Activated naive CD8-positive, alpha-beta T cell (primary cell): ENCODE measurements at regions not wholly inside any gene's neighbourhood (a gene's known extent, or its start where the extent isn't known, plus 50 kb on each side); places are given as distances from the start of the nearest gene placed in this dataset.
"Not testable (repeated sequence)": the region's sequence is repeated elsewhere in the genome, so short reads cannot be mapped to it uniquely, and the experiment has no call there.

Experiments used
- H3K27ac Mint-ChIP-seq: one replicate; pipeline ENCODE4 v1.8.0; 2021; ENCODE audit warnings: mixed read lengths
- H3K27me3 Mint-ChIP-seq: one replicate; pipeline ENCODE4 v1.8.0; 2021; ENCODE audit warnings: mixed read lengths
- H3K36me3 Mint-ChIP-seq: one replicate; pipeline ENCODE4 v1.8.0; 2021; ENCODE audit warnings: mixed read lengths
- H3K4me1 Mint-ChIP-seq: one replicate; pipeline ENCODE4 v1.8.0; 2021; ENCODE audit warnings: low read depth, mixed read lengths
- H3K4me3 Mint-ChIP-seq: one replicate; pipeline ENCODE4 v1.8.0; 2021; ENCODE audit warnings: mild to moderate bottlenecking, mixed read lengths
- H3K9me3 Mint-ChIP-seq: one replicate; pipeline ENCODE4 v1.8.0; 2021; ENCODE audit warnings: low read depth, mixed read lengths

GRCh38 chr5:74519161-74519571, 121.4 kb downstream of the ENC1 start:
- Mint-ChIP-seq H3K9me3 (peaks cover 7% of the 10 kb centered on the region), H3K27ac (no peak overlapping the region), H3K4me3 (no peak overlapping the region), H3K4me1 (no peaks in the 10 kb centered on the region), H3K27me3 (peaks cover 8% of the 10 kb centered on the region), H3K36me3 (no peaks in the 10 kb centered on the region)

GRCh38 chr5:74517700-74518099, 122.8 kb downstream of the ENC1 start:
- H3K27ac Mint-ChIP-seq, result no peak overlapping the region
- no peak overlapping the region for H3K4me3 Mint-ChIP-seq
- no peaks in the 10 kb centered on the region for H3K36me3 Mint-ChIP-seq
- H3K4me1 Mint-ChIP-seq, result no peaks in the 10 kb centered on the region
- no peaks in the 10 kb centered on the region for H3K9me3 Mint-ChIP-seq
- H3K27me3 Mint-ChIP-seq, result peaks cover 8% of the 10 kb centered on the region

GRCh38 chr5:74516211-74516636, 124.3 kb downstream of the ENC1 start:
- H3K9me3 Mint-ChIP-seq, result no peaks in the 10 kb centered on the region
- no peaks in the 10 kb centered on the region for H3K36me3 Mint-ChIP-seq
- no peaks in the 10 kb centered on the region for H3K4me1 Mint-ChIP-seq
- no peak overlapping the region for H3K27ac Mint-ChIP-seq
- H3K4me3 Mint-ChIP-seq, result no peak overlapping the region
- peaks cover 6% of the 10 kb centered on the region for H3K27me3 Mint-ChIP-seq

GRCh38 chr5:74514888-74515551, 125.5 kb downstream of the ENC1 start:
- no peaks in the 10 kb centered on the region for H3K9me3 Mint-ChIP-seq
- peaks cover 6% of the 10 kb centered on the region for H3K27me3 Mint-ChIP-seq
- no peaks in the 10 kb centered on the region for H3K36me3 Mint-ChIP-seq
- no peak overlapping the region for H3K27ac Mint-ChIP-seq
- no peaks in the 10 kb centered on the region for H3K4me1 Mint-ChIP-seq
- H3K4me3 Mint-ChIP-seq, result no peak overlapping the region

GRCh38 chr5:74511770-74512169, 128.8 kb downstream of the ENC1 start:
- not testable (repeated sequence) for H3K9me3 Mint-ChIP-seq, H3K27ac Mint-ChIP-seq, H3K27me3 Mint-ChIP-seq, H3K4me1 Mint-ChIP-seq, H3K4me3 Mint-ChIP-seq, H3K36me3 Mint-ChIP-seq

- peaks cover 3% of the 10 kb centered on the region for H3K27me3 Mint-ChIP-seq
- H3K27ac Mint-ChIP-seq, result no peak overlapping the region
- no peaks in the 10 kb centered on the region for H3K36me3 Mint-ChIP-seq
- no peaks in the 10 kb centered on the region for H3K9me3 Mint-ChIP-seq
- no peaks in the 10 kb centered on the region for H3K4me1 Mint-ChIP-seq
- H3K4me3 Mint-ChIP-seq, result no peak overlapping the region
Observed at GRCh38 chr5:74510476-74511075, 130.0 kb downstream of the ENC1 start.

GRCh38 chr5:74507370-74508005, 133.0 kb downstream of the ENC1 start:
- H3K27me3 Mint-ChIP-seq, result peaks cover 1% of the 10 kb centered on the region
- H3K27ac Mint-ChIP-seq, result no peak overlapping the region
- H3K4me1 Mint-ChIP-seq, result no peaks in the 10 kb centered on the region
- no peak overlapping the region for H3K4me3 Mint-ChIP-seq
- no peaks in the 10 kb centered on the region for H3K36me3 Mint-ChIP-seq
- no peaks in the 10 kb centered on the region for H3K9me3 Mint-ChIP-seq

- H3K27ac Mint-ChIP-seq, result no peak overlapping the region
- no peaks in the 10 kb centered on the region for H3K4me1 Mint-ChIP-seq
- no peak overlapping the region for H3K4me3 Mint-ChIP-seq
- no peaks in the 10 kb centered on the region for H3K36me3 Mint-ChIP-seq
- H3K9me3 Mint-ChIP-seq, result no peaks in the 10 kb centered on the region
- H3K27me3 Mint-ChIP-seq, result peaks cover 1% of the 10 kb centered on the region
Observed at GRCh38 chr5:74506119-74506518, 134.4 kb downstream of the ENC1 start.

- no peak overlapping the region for H3K27ac Mint-ChIP-seq
- H3K9me3 Mint-ChIP-seq, result no peaks in the 10 kb centered on the region
- H3K4me3 Mint-ChIP-seq, result no peak overlapping the region
- H3K4me1 Mint-ChIP-seq, result no peaks in the 10 kb centered on the region
- H3K36me3 Mint-ChIP-seq, result no peaks in the 10 kb centered on the region
- peaks cover 1% of the 10 kb centered on the region for H3K27me3 Mint-ChIP-seq
Observed at GRCh38 chr5:74504463-74504862, 136.1 kb downstream of the ENC1 start.

- no peaks in the 10 kb centered on the region for H3K4me1 Mint-ChIP-seq
- H3K27me3 Mint-ChIP-seq, result peaks cover 1% of the 10 kb centered on the region
- no peak overlapping the region for H3K4me3 Mint-ChIP-seq
- no peak overlapping the region for H3K27ac Mint-ChIP-seq
- H3K36me3 Mint-ChIP-seq, result no peaks in the 10 kb centered on the region
- H3K9me3 Mint-ChIP-seq, result no peaks in the 10 kb centered on the region
Observed at GRCh38 chr5:74502479-74502950, 138.0 kb downstream of the ENC1 start.

- Mint-ChIP-seq H3K27me3 (peaks cover 1% of the 10 kb centered on the region), H3K4me3 (no peak overlapping the region), H3K36me3 (no peaks in the 10 kb centered on the region), H3K9me3 (no peaks in the 10 kb centered on the region), H3K4me1 (no peaks in the 10 kb centered on the region), H3K27ac (no peak overlapping the region)
Observed at GRCh38 chr5:74501674-74502478, 138.7 kb downstream of the ENC1 start.

- H3K4me1 Mint-ChIP-seq, result no peaks in the 10 kb centered on the region
- H3K27me3 Mint-ChIP-seq, result peaks cover 1% of the 10 kb centered on the region
- H3K9me3 Mint-ChIP-seq, result no peaks in the 10 kb centered on the region
- H3K27ac Mint-ChIP-seq, result no peak overlapping the region
- H3K36me3 Mint-ChIP-seq, result no peaks in the 10 kb centered on the region
- no peak overlapping the region for H3K4me3 Mint-ChIP-seq
Observed at GRCh38 chr5:74500110-74500917, 140.2 kb downstream of the ENC1 start.

- Mint-ChIP-seq H3K27me3 (peaks cover under 1% of the 10 kb centered on the region), H3K9me3 (no peaks in the 10 kb centered on the region), H3K4me3 (no peak overlapping the region), H3K27ac (no peak overlapping the region), H3K36me3 (no peaks in the 10 kb centered on the region), H3K4me1 (no peaks in the 10 kb centered on the region)
Observed at GRCh38 chr5:74499256-74500050, 141.1 kb downstream of the ENC1 start.

GRCh38 chr5:74497706-74498105, 142.8 kb downstream of the ENC1 start:
- Mint-ChIP-seq H3K4me1 (no peaks in the 10 kb centered on the region), H3K27me3 (peaks cover 2% of the 10 kb centered on the region), H3K36me3 (no peaks in the 10 kb centered on the region), H3K9me3 (no peaks in the 10 kb centered on the region), H3K4me3 (no peak overlapping the region), H3K27ac (no peak overlapping the region)
